Transverse colon (tissue), 4 donors: ENCODE measurements at regions not wholly inside any gene's neighbourhood (a gene's known extent, or its start where the extent isn't known, plus 50 kb on each side); places are given as distances from the start of the nearest gene placed in this dataset.

Experiments
- DNase-seq: peaks from one replicate; pipeline ENCODE4 v3.0.0-alpha.2; 2019
- H3K27ac ChIP-seq, 4 donors: fragments of 200-600 bp; sonication (generic); 2 replicates each; pipeline ENCODE4 v1.5.1; 2016 to 2018; ENCODE audit warnings: inconsistent platforms in 4 of 4
- H3K27me3 ChIP-seq: fragments of 200-600 bp; sonication (generic); 2 replicates; pipeline ENCODE4 v1.5.1; 2017; ENCODE audit warnings: inconsistent platforms
- H3K36me3 ChIP-seq, 4 donors: fragments of 200-600 bp; sonication (generic); 2 replicates each; pipeline ENCODE4 v1.5.1; 2017 to 2019; ENCODE audit warnings: inconsistent platforms in 4 of 4
- H3K4me1 ChIP-seq, 4 donors: fragments of 200-600 bp; sonication (generic); 2 replicates each; pipeline ENCODE4 v1.5.1; 2017 to 2020; ENCODE audit warnings: inconsistent platforms in 4 of 4
- H3K4me3 ChIP-seq, 4 donors: fragments of 200-600 bp; sonication (generic); 1 replicate in 1 of 4; 2 replicates in 3 of 4; pipeline versions ENCODE4 v1.5.1 to v1.6.1; 2017 to 2019; ENCODE audit warnings: inconsistent platforms in 4 of 4
- H3K9me3 ChIP-seq, 2 donors: fragments of 200-600 bp; sonication (generic); 2 replicates each; pipeline ENCODE4 v1.5.1; 2017 to 2019; ENCODE audit warnings: inconsistent platforms in 2 of 2
- EP300 ChIP-seq: sonication (generic); formaldehyde crosslinking; IDR thresholded peaks from one replicate; pipeline ENCODE4 v1.6.1; 2017; ENCODE audit warnings: antibody characterized with exemption, low read depth
- POLR2A ChIP-seq: fragments of 450-650 bp; IDR thresholded peaks from one replicate; pipeline ENCODE4 v1.6.1; 2016; ENCODE audit warnings: antibody characterized with exemption, mild to moderate bottlenecking, moderate library complexity
- POLR2AphosphoS5 ChIP-seq, 3 donors: sonication (generic); formaldehyde crosslinking; IDR thresholded peaks; one replicate each; pipeline ENCODE4 v1.6.1; 2016; ENCODE audit warnings: antibody characterized with exemption in 3 of 3
- WGBS, 2 donors: methylation state at CpG; one replicate each; pipeline ENCODE4 v1.1.5; 2018; ENCODE audit warnings: low coverage in 1 of 2; 5-methylcytosine and 5-hydroxymethylcytosine counted together
- in situ Hi-C, 4 donors: fragments of 200-750 bp; cut with MboI; loops; one replicate each; pipeline versions ENCODE4 v1.15.0 to v1.15.1; 2017; ENCODE audit warnings: low sequenced_read_pairs in 3 of 4, low pct_ligation_motif_present in 1 of 4, low pct_unique_long_range_greater_than_20kb in 1 of 4
- intact Hi-C: fragments of 100-400 bp; cut with DNase I; formaldehyde crosslinking; loops from one replicate; pipeline ENCODE4 v1.15.1; 2023; ENCODE audit warnings: low total_unique reads
- TF ChIP-seq, protein P1 (sequence below), 5 experiments: fragments of 200-600 bp in 3 of 5; fragments of 450-650 bp in 2 of 5; sonication (generic) in 3 of 5; IDR thresholded peaks; 1 replicate in 2 of 5; 2 replicates in 3 of 5; pipeline ENCODE4 v1.5.1; 2016 to 2017; ENCODE audit warnings: antibody characterized with exemption in 5 of 5, inconsistent platforms in 3 of 5, mild to moderate bottlenecking in 2 of 5, moderate library complexity in 1 of 5

GRCh38 chr4:155611501-155611900 is 55.1 kb upstream of the GUCY1A1 start:
- no peaks in the 10 kb centered on the region for H3K27me3 ChIP-seq
- no peak for DNase-seq
- H3K36me3 ChIP-seq = no peaks in the 10 kb centered on the region
- no peak overlapping the region for H3K4me3 ChIP-seq
- in situ Hi-C loops (no loop called here), intact Hi-C loops (no loop called here)
- H3K9me3 ChIP-seq = no peaks in the 10 kb centered on the region
- H3K27ac ChIP-seq = no peak overlapping the region
- no peak for TF ChIP-seq EP300
- TF ChIP-seq POLR2A = no peak
- TF ChIP-seq POLR2AphosphoS5 (IDR thresholded peaks at IDR 0.05) = no peak
- TF ChIP-seq, protein P1, sequence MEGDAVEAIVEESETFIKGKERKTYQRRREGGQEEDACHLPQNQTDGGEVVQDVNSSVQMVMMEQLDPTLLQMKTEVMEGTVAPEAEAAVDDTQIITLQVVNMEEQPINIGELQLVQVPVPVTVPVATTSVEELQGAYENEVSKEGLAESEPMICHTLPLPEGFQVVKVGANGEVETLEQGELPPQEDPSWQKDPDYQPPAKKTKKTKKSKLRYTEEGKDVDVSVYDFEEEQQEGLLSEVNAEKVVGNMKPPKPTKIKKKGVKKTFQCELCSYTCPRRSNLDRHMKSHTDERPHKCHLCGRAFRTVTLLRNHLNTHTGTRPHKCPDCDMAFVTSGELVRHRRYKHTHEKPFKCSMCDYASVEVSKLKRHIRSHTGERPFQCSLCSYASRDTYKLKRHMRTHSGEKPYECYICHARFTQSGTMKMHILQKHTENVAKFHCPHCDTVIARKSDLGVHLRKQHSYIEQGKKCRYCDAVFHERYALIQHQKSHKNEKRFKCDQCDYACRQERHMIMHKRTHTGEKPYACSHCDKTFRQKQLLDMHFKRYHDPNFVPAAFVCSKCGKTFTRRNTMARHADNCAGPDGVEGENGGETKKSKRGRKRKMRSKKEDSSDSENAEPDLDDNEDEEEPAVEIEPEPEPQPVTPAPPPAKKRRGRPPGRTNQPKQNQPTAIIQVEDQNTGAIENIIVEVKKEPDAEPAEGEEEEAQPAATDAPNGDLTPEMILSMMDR (IDR thresholded peaks at IDR 0.05) = no peak
- H3K4me1 ChIP-seq = no peaks in the 10 kb centered on the region
- 84 to 96% methylated on average over 2 to 4 of the region's 4 CpGs for WGBS, 2 donors

DNA sequence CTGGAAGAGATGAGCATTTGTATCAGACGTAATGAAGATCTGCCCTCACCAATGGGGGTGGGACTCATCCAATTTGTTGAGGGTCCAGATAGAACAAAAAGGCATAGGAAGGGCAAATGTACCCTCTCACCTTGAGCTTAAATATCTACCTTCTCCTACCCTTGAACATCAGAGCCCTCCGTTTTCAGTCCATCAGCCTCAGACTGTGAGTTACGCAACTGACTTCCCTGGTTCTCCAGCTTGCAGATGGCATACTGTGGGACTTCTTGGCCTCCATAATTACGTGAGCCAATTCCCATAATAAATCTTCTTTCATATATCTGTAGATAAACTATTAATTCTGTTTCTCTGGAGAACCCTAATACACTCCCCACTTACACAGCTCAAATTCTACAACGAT is 56.5 kb upstream of the GUCY1A1 start:
- WGBS, 2 donors = 67 to 88% methylated on average over 1 to 5 of the region's 5 CpGs

DNA sequence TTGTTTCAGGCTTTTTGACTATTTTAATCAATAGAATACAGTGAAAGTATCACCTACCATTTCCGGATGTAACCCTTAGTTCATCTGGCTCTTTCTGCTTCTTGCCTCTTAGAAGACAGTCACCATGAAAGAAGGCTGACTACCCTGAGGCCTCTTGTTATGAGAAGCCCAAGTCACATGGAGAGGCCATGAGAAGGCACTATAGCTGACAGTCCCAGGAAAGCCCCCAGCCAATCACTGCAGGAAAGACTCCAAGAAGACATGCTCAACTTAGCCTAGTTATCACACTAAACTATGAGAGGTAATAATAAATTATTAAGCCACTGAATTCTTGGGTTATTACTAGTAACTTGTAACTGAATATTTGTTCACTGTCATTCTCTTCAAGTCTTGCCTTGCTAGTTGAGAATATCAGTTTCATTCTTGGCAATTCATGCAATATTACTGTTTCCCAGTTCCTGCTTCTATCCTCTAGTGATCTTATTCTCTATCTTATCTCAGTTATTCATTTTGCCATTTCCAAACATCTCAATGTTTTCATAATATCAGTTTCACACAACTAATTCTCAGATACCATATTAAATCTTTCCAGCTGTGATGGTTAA is 57.1 kb upstream of the GUCY1A1 start:
- TF ChIP-seq EP300 = no peak
- TF ChIP-seq POLR2AphosphoS5 (IDR thresholded peaks at IDR 0.05) = no peak
- TF ChIP-seq POLR2A = no peak
- TF ChIP-seq, protein P1 (IDR thresholded peaks at IDR 0.05) = no peak
- DNase-seq = no peak
- no peaks in the 10 kb centered on the region for H3K27me3 ChIP-seq

More for the DNA sequence above, 56.5 kb upstream of the GUCY1A1 start:
- H3K27me3 ChIP-seq = no peaks in the 10 kb centered on the region
- H3K4me1 ChIP-seq = no peaks in the 10 kb centered on the region
- TF ChIP-seq, protein P1 (IDR thresholded peaks at IDR 0.05) = no peak
- no peak for TF ChIP-seq POLR2AphosphoS5 (IDR thresholded peaks at IDR 0.05)
- TF ChIP-seq EP300 = no peak
- TF ChIP-seq POLR2A = no peak
- DNase-seq = no peak
- no peak overlapping the region for H3K4me3 ChIP-seq
- no peaks in the 10 kb centered on the region for H3K9me3 ChIP-seq
- in situ Hi-C loops (no loop called here), intact Hi-C loops (no loop called here)
- no peak overlapping the region for H3K27ac ChIP-seq
- H3K36me3 ChIP-seq = no peaks in the 10 kb centered on the region

GRCh38 chr4:155608225-155608885 is 58.3 kb upstream of the GUCY1A1 start:
- DNase-seq = no peak
- Histone ChIP-seq H3K4me3 (no peak overlapping the region), H3K27me3 (no peaks in the 10 kb centered on the region), H3K36me3 (no peaks in the 10 kb centered on the region), H3K4me1 (no peaks in the 10 kb centered on the region), H3K27ac (no peak overlapping the region), H3K9me3 (no peaks in the 10 kb centered on the region)
- WGBS, 2 donors = 64 to 69% methylated on average over 2 to 3 of the region's 3 CpGs
- TF ChIP-seq, protein P1 (IDR thresholded peaks at IDR 0.05) = no peak
- no peak for TF ChIP-seq POLR2A
- no peak for TF ChIP-seq POLR2AphosphoS5 (IDR thresholded peaks at IDR 0.05)
- no peak for TF ChIP-seq EP300
- intact Hi-C loops (no loop called here), in situ Hi-C loops (no loop called here)

More for the DNA sequence above, 57.1 kb upstream of the GUCY1A1 start:
- H3K4me1 ChIP-seq = no peaks in the 10 kb centered on the region
- WGBS, 2 donors = 71 to 83% methylated on average over 1 of the region's 1 CpG
- H3K27ac ChIP-seq = no peak overlapping the region
- no peaks in the 10 kb centered on the region for H3K36me3 ChIP-seq
- in situ Hi-C loops = no loop called here
- H3K4me3 ChIP-seq = no peak overlapping the region
- intact Hi-C loops = no loop called here
- no peaks in the 10 kb centered on the region for H3K9me3 ChIP-seq
